ENCODE measurements at regions not wholly inside any gene's neighbourhood (a gene's known extent, or its start where the extent isn't known, plus 50 kb on each side); places are given as distances from the start of the nearest gene placed in this dataset.

DNA sequence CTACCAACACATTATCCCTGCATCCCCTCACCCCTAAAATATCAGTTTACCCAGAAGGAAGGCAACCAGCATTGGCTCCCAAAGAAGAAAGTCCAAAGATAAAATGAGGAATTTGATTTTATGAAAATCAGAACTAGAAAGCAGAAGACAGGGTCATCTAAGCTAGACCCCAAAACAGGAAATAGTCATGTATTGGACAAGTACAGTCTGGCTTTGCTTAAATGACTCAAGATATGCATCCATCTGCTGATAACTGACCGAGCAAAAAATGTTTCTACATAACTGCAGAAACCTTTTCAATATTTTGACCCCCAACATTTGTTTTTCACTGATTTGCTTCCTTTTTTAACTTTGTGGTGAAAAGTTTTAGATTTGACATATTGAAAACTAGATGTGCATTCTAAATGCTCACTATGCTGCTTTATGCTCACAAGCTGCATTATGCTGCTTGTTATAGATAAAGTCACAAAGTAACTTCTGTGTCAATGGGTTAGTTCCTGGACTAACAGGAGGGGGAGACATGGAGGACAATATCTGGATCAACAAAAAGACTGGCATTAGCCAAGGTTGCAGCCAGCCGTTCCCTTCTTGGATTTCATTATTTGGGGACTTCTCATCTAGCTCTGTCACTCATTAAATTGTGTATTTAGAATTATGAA is 227.0 kb downstream of the INHBA start:
- Mint-ChIP-seq H3K4me1 (no peaks in the 10 kb centered on the region), H3K4me3 (no peak overlapping the region), H3K27ac (no peak overlapping the region), H3K27me3 (ENCODE audit: insufficient read depth) (no peaks in the 10 kb centered on the region), H3K36me3 (ENCODE audit: low read depth) (no peaks in the 10 kb centered on the region), H3K9me3 (peaks cover 8% of the 10 kb centered on the region)
- H3K9me3 ChIP-seq (ENCODE audit: control insufficient read depth, low read length): peaks cover 5% of the 10 kb centered on the region
- H3K9ac ChIP-seq (ENCODE audit: extremely low read depth, low read length, poor library complexity, severe bottlenecking): no peak overlapping the region
- WGBS, 2 experiments (ENCODE audit: insufficient coverage in 1 of 2, insufficient read length in 1 of 2): 92 to 100% methylated on average over 1 to 2 of the region's 2 CpGs
- no peak overlapping the region for H3K27ac ChIP-seq (ENCODE audit: low read depth, low read length)
- H3K4me1 ChIP-seq (ENCODE audit: control insufficient read depth, insufficient read depth, low read length): no peaks in the 10 kb centered on the region
- DNase-seq: no peak
- H3K4me3 ChIP-seq (ENCODE audit: low read length): no peak overlapping the region
- TF ChIP-seq, protein P1, sequence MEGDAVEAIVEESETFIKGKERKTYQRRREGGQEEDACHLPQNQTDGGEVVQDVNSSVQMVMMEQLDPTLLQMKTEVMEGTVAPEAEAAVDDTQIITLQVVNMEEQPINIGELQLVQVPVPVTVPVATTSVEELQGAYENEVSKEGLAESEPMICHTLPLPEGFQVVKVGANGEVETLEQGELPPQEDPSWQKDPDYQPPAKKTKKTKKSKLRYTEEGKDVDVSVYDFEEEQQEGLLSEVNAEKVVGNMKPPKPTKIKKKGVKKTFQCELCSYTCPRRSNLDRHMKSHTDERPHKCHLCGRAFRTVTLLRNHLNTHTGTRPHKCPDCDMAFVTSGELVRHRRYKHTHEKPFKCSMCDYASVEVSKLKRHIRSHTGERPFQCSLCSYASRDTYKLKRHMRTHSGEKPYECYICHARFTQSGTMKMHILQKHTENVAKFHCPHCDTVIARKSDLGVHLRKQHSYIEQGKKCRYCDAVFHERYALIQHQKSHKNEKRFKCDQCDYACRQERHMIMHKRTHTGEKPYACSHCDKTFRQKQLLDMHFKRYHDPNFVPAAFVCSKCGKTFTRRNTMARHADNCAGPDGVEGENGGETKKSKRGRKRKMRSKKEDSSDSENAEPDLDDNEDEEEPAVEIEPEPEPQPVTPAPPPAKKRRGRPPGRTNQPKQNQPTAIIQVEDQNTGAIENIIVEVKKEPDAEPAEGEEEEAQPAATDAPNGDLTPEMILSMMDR (conservative IDR thresholded peaks at IDR 0.05): no peak
- no peaks in the 10 kb centered on the region for H3K27me3 ChIP-seq (ENCODE audit: control insufficient read depth, insufficient read depth, low read length, poor library complexity, severe bottlenecking)
- no peaks in the 10 kb centered on the region for H3K36me3 ChIP-seq (ENCODE audit: control insufficient read depth, insufficient read depth, low read length)

DNA sequence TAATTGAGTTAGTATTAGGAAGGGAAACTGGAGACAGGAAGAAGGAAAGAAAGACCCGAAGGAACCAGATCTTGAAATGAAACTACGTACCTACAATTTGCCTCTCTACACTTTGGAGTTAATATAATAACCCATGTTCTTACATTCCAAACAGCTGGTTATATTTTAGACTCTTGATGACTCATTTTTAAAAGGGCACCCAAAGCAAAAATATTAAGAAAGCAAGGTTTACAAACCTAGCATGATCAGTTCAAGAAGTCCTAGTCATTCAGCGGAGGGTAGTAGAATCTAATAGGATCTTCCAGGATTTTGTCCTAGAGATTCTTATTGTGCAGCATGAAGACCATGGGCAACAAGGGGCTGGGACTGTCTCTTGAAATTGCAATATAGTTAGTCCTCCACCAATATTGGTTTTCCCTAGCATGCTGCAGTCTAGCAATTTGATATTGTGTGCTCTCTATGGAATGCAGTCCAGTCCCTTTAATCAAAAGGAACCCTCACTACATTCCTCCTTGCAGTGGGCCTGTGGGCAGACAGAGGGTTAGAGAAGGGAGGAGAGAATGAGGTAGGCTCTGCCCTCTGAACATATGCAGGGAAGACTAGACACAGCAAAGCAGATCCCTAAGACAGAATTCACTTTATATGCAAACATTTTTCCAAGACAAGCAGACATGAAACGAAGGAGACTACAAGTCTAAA is 230.3 kb downstream of the INHBA start:
- Histone ChIP-seq H3K9me3 (ENCODE audit: control insufficient read depth, low read length) (no peaks in the 10 kb centered on the region), H3K27me3 (ENCODE audit: control insufficient read depth, insufficient read depth, low read length, poor library complexity, severe bottlenecking) (no peaks in the 10 kb centered on the region), H3K9ac (ENCODE audit: extremely low read depth, low read length, poor library complexity, severe bottlenecking) (no peak overlapping the region), H3K4me3 (ENCODE audit: low read length) (no peak overlapping the region), H3K27ac (ENCODE audit: low read depth, low read length) (no peak overlapping the region), H3K4me1 (ENCODE audit: control insufficient read depth, insufficient read depth, low read length) (no peaks in the 10 kb centered on the region), H3K36me3 (ENCODE audit: control insufficient read depth, insufficient read depth, low read length) (no peaks in the 10 kb centered on the region)
- DNase-seq: no peak
- WGBS, 2 experiments (ENCODE audit: insufficient coverage in 1 of 2, insufficient read length in 1 of 2): 95 to 100% methylated on average over 2 to 4 of the region's 4 CpGs
- H3K9me3 Mint-ChIP-seq: no peaks in the 10 kb centered on the region
- TF ChIP-seq, protein P1 (conservative IDR thresholded peaks at IDR 0.05): no peak
- H3K27ac Mint-ChIP-seq: no peak overlapping the region
- no peaks in the 10 kb centered on the region for H3K4me1 Mint-ChIP-seq
- no peak overlapping the region for H3K4me3 Mint-ChIP-seq
- H3K36me3 Mint-ChIP-seq (ENCODE audit: low read depth): no peaks in the 10 kb centered on the region
- no peaks in the 10 kb centered on the region for H3K27me3 Mint-ChIP-seq (ENCODE audit: insufficient read depth)

DNA sequence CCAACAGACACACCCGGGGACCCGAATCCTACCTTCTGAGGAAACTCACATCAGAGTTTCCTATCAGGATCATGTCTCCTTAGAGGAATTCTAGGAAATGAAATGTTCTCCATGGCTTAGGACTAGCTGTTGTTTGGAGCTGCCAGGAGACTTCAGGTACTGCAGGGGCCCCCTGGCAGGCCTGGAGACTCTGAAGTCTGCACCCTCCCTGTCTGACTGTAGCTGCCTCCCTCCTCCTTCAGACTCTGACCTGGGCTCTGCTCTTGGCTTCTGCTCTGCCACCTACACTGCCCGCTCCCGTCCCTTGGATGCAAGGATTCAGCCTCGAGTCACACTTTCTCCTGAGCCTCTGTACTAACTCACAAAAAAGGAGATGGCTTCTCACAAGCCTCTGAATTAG is 232.8 kb downstream of the INHBA start:
- no peaks in the 10 kb centered on the region for H3K27me3 Mint-ChIP-seq (ENCODE audit: insufficient read depth)
- Histone ChIP-seq H3K36me3 (ENCODE audit: control insufficient read depth, insufficient read depth, low read length) (no peaks in the 10 kb centered on the region), H3K4me3 (ENCODE audit: low read length) (no peak overlapping the region), H3K9me3 (ENCODE audit: control insufficient read depth, low read length) (no peaks in the 10 kb centered on the region), H3K27ac (ENCODE audit: low read depth, low read length) (no peak overlapping the region), H3K4me1 (ENCODE audit: control insufficient read depth, insufficient read depth, low read length) (no peaks in the 10 kb centered on the region), H3K27me3 (ENCODE audit: control insufficient read depth, insufficient read depth, low read length, poor library complexity, severe bottlenecking) (no peaks in the 10 kb centered on the region), H3K9ac (ENCODE audit: extremely low read depth, low read length, poor library complexity, severe bottlenecking) (no peak overlapping the region)
- H3K4me1 Mint-ChIP-seq: no peaks in the 10 kb centered on the region
- DNase-seq: no peak
- H3K36me3 Mint-ChIP-seq (ENCODE audit: low read depth): no peaks in the 10 kb centered on the region
- TF ChIP-seq, protein P1 (conservative IDR thresholded peaks at IDR 0.05): no peak
- no peaks in the 10 kb centered on the region for H3K9me3 Mint-ChIP-seq
- no peak overlapping the region for H3K27ac Mint-ChIP-seq
- H3K4me3 Mint-ChIP-seq: no peak overlapping the region
- WGBS, 2 experiments (ENCODE audit: insufficient coverage in 1 of 2, insufficient read length in 1 of 2): 84 to 94% methylated on average over 3 to 5 of the region's 5 CpGs
